Right lobe of liver (tissue), 6 donors: ENCODE measurements at regions not wholly inside any gene's neighbourhood (a gene's known extent, or its start where the extent isn't known, plus 50 kb on each side); places are given as distances from the start of the nearest gene placed in this dataset.

Experiments used
- ATAC-seq, 4 donors: fragments of 200-7000 bp; cut with Tn5 transposase; one replicate each; pipeline ENCODE4 v1.9.1; 2020; ENCODE audit warnings: mild to moderate bottlenecking in 4 of 4, moderate library complexity in 4 of 4
- DNase-seq, 3 donors: peaks; one replicate each; pipeline ENCODE4 v3.0.0-alpha.2; 2020
- H3K27ac ChIP-seq, 3 donors: fragments of 200-600 bp; one replicate each; pipeline ENCODE4 v1.8.0; 2022
- H3K27me3 ChIP-seq, 2 donors: fragments of 200-600 bp; one replicate each; pipeline ENCODE4 v1.8.0; 2022
- H3K36me3 ChIP-seq, 4 donors: fragments of 200-600 bp; sonication (generic) in 1 of 4; one replicate each; pipeline versions ENCODE4 v1.5.1 to v1.8.0; 2017 to 2022; ENCODE audit warnings: control low read depth in 1 of 4
- H3K4me1 ChIP-seq, 4 donors: fragments of 200-600 bp; sonication (generic) in 1 of 4; one replicate each; pipeline versions ENCODE4 v1.5.1 to v1.8.0; 2017 to 2022; ENCODE audit warnings: control low read depth in 1 of 4
- H3K4me3 ChIP-seq, 3 donors: fragments of 200-600 bp; one replicate each; pipeline ENCODE4 v1.8.0; 2022
- H3K9me3 ChIP-seq, 4 donors: fragments of 200-600 bp; sonication (generic) in 1 of 4; one replicate each; pipeline versions ENCODE4 v1.5.1 to v1.8.0; 2017 to 2022; ENCODE audit warnings: control low read depth in 1 of 4
- POLR2A ChIP-seq: fragments of 450-650 bp; IDR thresholded peaks from one replicate; pipeline ENCODE4 v1.6.1; 2017; ENCODE audit warnings: antibody characterized with exemption, mild to moderate bottlenecking
- WGBS: methylation state at CpG from one replicate; pipeline ENCODE4 v1.1.6; 2018; ENCODE audit warnings: low coverage, low lambda C conversion rate; ENCODE audit not compliant: insufficient coverage; ENCODE audit errors: missing lambda C conversion rate; 5-methylcytosine and 5-hydroxymethylcytosine counted together
- intact Hi-C, 2 donors: fragments of 100-400 bp; cut with DNase I; formaldehyde crosslinking; loops; one replicate each; pipeline versions ENCODE4 v1.11.2 to v1.14.1; 2022
- TF ChIP-seq, protein P1 (sequence below), 4 donors: fragments of 200-600 bp in 3 of 4; fragments of 450-650 bp in 1 of 4; IDR thresholded peaks; one replicate each; pipeline versions ENCODE4 v1.5.1 to v1.8.0; 2016 to 2022; ENCODE audit warnings: antibody characterized with exemption in 4 of 4, mild to moderate bottlenecking in 2 of 4
- donor health status: DM: no; HTN: yes; CAD: no.
- donor health status: DM: no; HTN: no; CAD: no.
- donor health status: DM: no; HTN: no; CAD: no.
- donor health status: DM: no; HTN: yes; CAD: no.
- donor health status: DM: no; HTN: yes; CAD: no.

DNA sequence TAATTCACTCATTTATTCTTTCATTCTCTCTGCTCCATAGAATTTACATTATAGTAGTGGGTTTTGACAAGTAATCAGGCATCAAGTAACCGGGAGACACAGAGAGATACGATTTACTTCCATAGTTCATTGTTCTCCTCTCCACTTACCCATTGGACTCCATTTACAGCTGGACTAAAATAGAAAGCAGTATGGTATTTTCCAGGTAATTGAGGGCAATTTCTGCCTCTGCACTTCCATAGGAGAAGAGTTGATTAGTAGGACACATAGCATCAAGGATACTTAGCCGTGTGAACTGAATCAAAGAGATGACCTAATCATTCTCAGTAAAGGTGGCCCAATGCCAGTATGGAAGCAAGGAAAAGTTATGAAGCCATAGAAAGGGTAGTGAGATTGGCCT lies 244.4 kb downstream of the COX7C start:
- DNase-seq (no peak), ATAC-seq (no peak)
- H3K9me3 ChIP-seq: no peaks in the 10 kb centered on the region
- H3K36me3 ChIP-seq: no peaks in the 10 kb centered on the region
- H3K27ac ChIP-seq: no peak overlapping the region
- H3K4me3 ChIP-seq: no peak overlapping the region
- intact Hi-C loops: no loop called here
- 72% methylated on average over 3 of the region's 3 CpGs for WGBS
- no peaks in the 10 kb centered on the region for H3K4me1 ChIP-seq
- no peaks in the 10 kb centered on the region for H3K27me3 ChIP-seq
- TF ChIP-seq POLR2A: no peak
- TF ChIP-seq, protein P1, sequence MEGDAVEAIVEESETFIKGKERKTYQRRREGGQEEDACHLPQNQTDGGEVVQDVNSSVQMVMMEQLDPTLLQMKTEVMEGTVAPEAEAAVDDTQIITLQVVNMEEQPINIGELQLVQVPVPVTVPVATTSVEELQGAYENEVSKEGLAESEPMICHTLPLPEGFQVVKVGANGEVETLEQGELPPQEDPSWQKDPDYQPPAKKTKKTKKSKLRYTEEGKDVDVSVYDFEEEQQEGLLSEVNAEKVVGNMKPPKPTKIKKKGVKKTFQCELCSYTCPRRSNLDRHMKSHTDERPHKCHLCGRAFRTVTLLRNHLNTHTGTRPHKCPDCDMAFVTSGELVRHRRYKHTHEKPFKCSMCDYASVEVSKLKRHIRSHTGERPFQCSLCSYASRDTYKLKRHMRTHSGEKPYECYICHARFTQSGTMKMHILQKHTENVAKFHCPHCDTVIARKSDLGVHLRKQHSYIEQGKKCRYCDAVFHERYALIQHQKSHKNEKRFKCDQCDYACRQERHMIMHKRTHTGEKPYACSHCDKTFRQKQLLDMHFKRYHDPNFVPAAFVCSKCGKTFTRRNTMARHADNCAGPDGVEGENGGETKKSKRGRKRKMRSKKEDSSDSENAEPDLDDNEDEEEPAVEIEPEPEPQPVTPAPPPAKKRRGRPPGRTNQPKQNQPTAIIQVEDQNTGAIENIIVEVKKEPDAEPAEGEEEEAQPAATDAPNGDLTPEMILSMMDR (IDR thresholded peaks at IDR 0.05): no peak

GRCh38 chr5:86864051-86864450 lies 246.3 kb downstream of the COX7C start:
- H3K27ac ChIP-seq: no peak overlapping the region
- H3K9me3 ChIP-seq: no peaks in the 10 kb centered on the region
- 59% methylated on average over 4 of the region's 4 CpGs for WGBS
- H3K4me1 ChIP-seq: no peaks in the 10 kb centered on the region
- ATAC-seq: no peak
- TF ChIP-seq POLR2A: no peak
- TF ChIP-seq, protein P1 (IDR thresholded peaks at IDR 0.05): no peak
- no peak for DNase-seq
- no peaks in the 10 kb centered on the region for H3K27me3 ChIP-seq
- intact Hi-C loops: no loop called here
- no peaks in the 10 kb centered on the region for H3K36me3 ChIP-seq
- H3K4me3 ChIP-seq: no peak overlapping the region

GRCh38 chr5:86865256-86865785 lies 247.6 kb downstream of the COX7C start:
- no peak overlapping the region for H3K4me3 ChIP-seq
- no peaks in the 10 kb centered on the region for H3K36me3 ChIP-seq
- H3K27ac ChIP-seq: no peak overlapping the region
- DNase-seq (no peak), ATAC-seq (no peak)
- TF ChIP-seq, protein P1 (IDR thresholded peaks at IDR 0.05): no peak
- no peak for TF ChIP-seq POLR2A
- H3K9me3 ChIP-seq: no peaks in the 10 kb centered on the region
- 37% methylated on average over 2 of the region's 2 CpGs for WGBS
- no peaks in the 10 kb centered on the region for H3K4me1 ChIP-seq
- intact Hi-C loops: no loop called here
- H3K27me3 ChIP-seq: no peaks in the 10 kb centered on the region

GRCh38 chr5:86866036-86866435 lies 248.3 kb downstream of the COX7C start:
- TF ChIP-seq POLR2A: no peak
- TF ChIP-seq, protein P1 (IDR thresholded peaks at IDR 0.05): no peak
- 80% methylated on average over 1 of the region's 1 CpG for WGBS

GRCh38 chr5:86869268-86869667 lies 251.5 kb downstream of the COX7C start:
- no peak overlapping the region for H3K4me3 ChIP-seq
- no peak for DNase-seq
- no peaks in the 10 kb centered on the region for H3K27me3 ChIP-seq
- H3K36me3 ChIP-seq: no peaks in the 10 kb centered on the region
- H3K27ac ChIP-seq: no peak overlapping the region
- H3K9me3 ChIP-seq: no peaks in the 10 kb centered on the region
- no peaks in the 10 kb centered on the region for H3K4me1 ChIP-seq
- no peak for TF ChIP-seq POLR2A
- TF ChIP-seq, protein P1 (IDR thresholded peaks at IDR 0.05): no peak
- intact Hi-C loops: no loop called here
- ATAC-seq: no peak
- WGBS: 26% methylated on average over 2 of the region's 2 CpGs

More at GRCh38 chr5:86866036-86866435, 248.3 kb downstream of the COX7C start:
- intact Hi-C loops: no loop called here
- Histone ChIP-seq H3K4me1 (no peaks in the 10 kb centered on the region), H3K27ac (no peak overlapping the region), H3K9me3 (no peaks in the 10 kb centered on the region), H3K36me3 (no peaks in the 10 kb centered on the region), H3K4me3 (no peak overlapping the region), H3K27me3 (no peaks in the 10 kb centered on the region)
- ATAC-seq: no peak
- no peak for DNase-seq
